ENCODE measurements at regions not wholly inside any gene's neighbourhood (a gene's known extent, or its start where the extent isn't known, plus 50 kb on each side); places are given as distances from the start of the nearest gene placed in this dataset.

- no peak for DNase-seq
Measured at GRCh38 chr14:58861586-58861985, 223.8 kb downstream of the DACT1 start.

- no peak for DNase-seq
Measured at GRCh38 chr14:58862416-58863160, 224.8 kb downstream of the DACT1 start.

GRCh38 chr14:58863661-58864345, 226.0 kb downstream of the DACT1 start:
- DNase-seq = no peak

- no peak for DNase-seq
Measured at GRCh38 chr14:58864751-58865513, 227.2 kb downstream of the DACT1 start.

- no peak for DNase-seq
Measured at GRCh38 chr14:58865514-58866281, 227.9 kb downstream of the DACT1 start.

GRCh38 chr14:58866391-58866790, 228.6 kb downstream of the DACT1 start:
- DNase-seq = no peak

GRCh38 chr14:58870961-58871360, 233.2 kb downstream of the DACT1 start:
- DNase-seq = no peak

GRCh38 chr14:58871573-58871972, 233.8 kb downstream of the DACT1 start:
- no peak for DNase-seq

- DNase-seq = no peak
Measured at GRCh38 chr14:58872061-58872460, 234.3 kb downstream of the DACT1 start.

- no peak for DNase-seq
Measured at GRCh38 chr14:58873228-58873953, 235.6 kb downstream of the DACT1 start.

- DNase-seq = no peak
Measured at GRCh38 chr14:58875613-58876012, 237.9 kb downstream of the DACT1 start.

- DNase-seq = no peak
Measured at GRCh38 chr14:58876608-58877007, 238.8 kb downstream of the DACT1 start.

GRCh38 chr14:58878439-58879139, 240.8 kb downstream of the DACT1 start:
- DNase-seq = no peak

GRCh38 chr14:58881433-58881832, 243.7 kb downstream of the DACT1 start:
- no peak for DNase-seq

GRCh38 chr14:58882577-58883018, 244.8 kb downstream of the DACT1 start:
- DNase-seq = no peak

- no peak for DNase-seq
Measured at GRCh38 chr14:58884442-58884841, 246.7 kb downstream of the DACT1 start.

GRCh38 chr14:58887931-58888330, 250.2 kb downstream of the DACT1 start:
- no peak for DNase-seq

GRCh38 chr14:58898655-58899316, 261.0 kb downstream of the DACT1 start:
- no peak for DNase-seq

- no peak for DNase-seq
Measured at GRCh38 chr14:58899317-58899713, 261.6 kb downstream of the DACT1 start.

GRCh38 chr14:58901826-58902225, 264.1 kb downstream of the DACT1 start:
- no peak for DNase-seq

GRCh38 chr14:58904776-58905175, 267.0 kb downstream of the DACT1 start:
- no peak for DNase-seq

Data from NCI-H2029 treated with DMSO at 0.1 percent for 48 hours (cell line).